ENCODE measurements at regions not wholly inside any gene's neighbourhood (a gene's known extent, or its start where the extent isn't known, plus 50 kb on each side); places are given as distances from the start of the nearest gene placed in this dataset.

- TF ChIP-seq CHD2 (IDR thresholded peaks at IDR 0.05; ENCODE audit: low read length) (no peak), POLR2AphosphoS5 (IDR thresholded peaks at IDR 0.05; ENCODE audit: low read depth, low read length) (no peak), EZH2 (IDR thresholded peaks at IDR 0.05; ENCODE audit: low read depth, low read length, severe bottlenecking) (no peak), BRCA1 (IDR thresholded peaks at IDR 0.05; ENCODE audit: low read depth, low read length) (no peak), POU5F1 (IDR thresholded peaks at IDR 0.05; ENCODE audit: low read depth, low read length) (no peak), SUZ12 (IDR thresholded peaks at IDR 0.05; ENCODE audit: low read length) (no peak), EGR1 (IDR thresholded peaks at IDR 0.05; ENCODE audit: borderline replicate concordance, low read depth, low read length) (no peak)
- TF ChIP-seq, protein P1, sequence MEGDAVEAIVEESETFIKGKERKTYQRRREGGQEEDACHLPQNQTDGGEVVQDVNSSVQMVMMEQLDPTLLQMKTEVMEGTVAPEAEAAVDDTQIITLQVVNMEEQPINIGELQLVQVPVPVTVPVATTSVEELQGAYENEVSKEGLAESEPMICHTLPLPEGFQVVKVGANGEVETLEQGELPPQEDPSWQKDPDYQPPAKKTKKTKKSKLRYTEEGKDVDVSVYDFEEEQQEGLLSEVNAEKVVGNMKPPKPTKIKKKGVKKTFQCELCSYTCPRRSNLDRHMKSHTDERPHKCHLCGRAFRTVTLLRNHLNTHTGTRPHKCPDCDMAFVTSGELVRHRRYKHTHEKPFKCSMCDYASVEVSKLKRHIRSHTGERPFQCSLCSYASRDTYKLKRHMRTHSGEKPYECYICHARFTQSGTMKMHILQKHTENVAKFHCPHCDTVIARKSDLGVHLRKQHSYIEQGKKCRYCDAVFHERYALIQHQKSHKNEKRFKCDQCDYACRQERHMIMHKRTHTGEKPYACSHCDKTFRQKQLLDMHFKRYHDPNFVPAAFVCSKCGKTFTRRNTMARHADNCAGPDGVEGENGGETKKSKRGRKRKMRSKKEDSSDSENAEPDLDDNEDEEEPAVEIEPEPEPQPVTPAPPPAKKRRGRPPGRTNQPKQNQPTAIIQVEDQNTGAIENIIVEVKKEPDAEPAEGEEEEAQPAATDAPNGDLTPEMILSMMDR (IDR thresholded peaks at IDR 0.05; ENCODE audit: control extremely low read depth in 1 of 3, insufficient read depth in 1 of 3, low read depth in 1 of 3, low read length in 3 of 3) = no peak
Measured at GRCh38 chr18:34627137-34627920, 82.8 kb upstream of the DTNA start.
